Muscle of back (tissue), 3 donors: ENCODE measurements at regions not wholly inside any gene's neighbourhood (a gene's known extent, or its start where the extent isn't known, plus 50 kb on each side); places are given as distances from the start of the nearest gene placed in this dataset.
"Not testable (repeated sequence)": the region's sequence is repeated elsewhere in the genome, so short reads cannot be mapped to it uniquely, and the experiment has no call there.

Source experiments
- DNase-seq, 3 donors: peaks; one replicate each; pipeline versions ENCODE4 v3.0.0 to v3.0.0-alpha.2; 2013

DNA sequence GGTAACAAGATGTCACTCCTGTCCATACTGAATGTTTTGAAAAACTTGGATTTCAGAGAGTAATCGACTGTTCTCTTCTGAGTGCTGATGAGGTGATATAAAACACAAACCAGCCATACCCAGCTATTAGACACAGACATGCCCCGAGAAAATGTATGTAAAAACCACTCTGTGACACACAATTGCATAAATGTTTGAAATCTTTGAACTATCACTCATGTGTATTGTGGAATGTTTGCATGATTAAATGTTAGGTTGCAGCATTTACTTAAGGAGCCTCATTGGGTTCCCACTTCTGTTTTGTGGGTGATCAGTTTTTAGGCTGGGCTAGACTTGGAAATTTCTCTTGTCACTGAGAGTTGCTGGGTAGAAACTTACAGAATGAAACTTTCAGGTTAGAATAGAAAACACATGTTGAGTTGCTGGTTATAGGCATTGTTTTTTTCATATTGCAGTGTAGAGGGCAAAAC lies 270.4 kb upstream of the B3GALT2 start:
- no peak for DNase-seq

- no peak for DNase-seq
These were observed 265.2 kb upstream of the B3GALT2 start for GRCh38 chr1:193451606-193452005.

DNA sequence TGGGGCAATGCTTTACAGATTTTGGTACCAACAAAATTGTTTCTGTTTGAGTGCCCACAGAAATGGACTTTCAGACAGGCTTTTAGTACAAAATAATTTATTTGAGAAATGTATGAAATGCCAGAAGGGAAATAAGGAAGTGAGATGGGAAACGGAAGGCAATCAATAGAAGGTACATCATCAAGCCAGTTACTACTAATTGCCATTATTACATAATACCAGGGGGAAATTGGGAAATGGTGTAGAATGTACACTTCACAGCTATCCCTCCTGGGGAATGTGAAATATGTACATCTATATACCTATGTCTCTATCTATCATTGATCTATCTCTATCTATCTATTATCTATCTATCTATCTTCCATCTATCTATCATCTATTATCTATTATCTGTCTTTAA lies 264.6 kb upstream of the B3GALT2 start:
- no peak for DNase-seq

DNA sequence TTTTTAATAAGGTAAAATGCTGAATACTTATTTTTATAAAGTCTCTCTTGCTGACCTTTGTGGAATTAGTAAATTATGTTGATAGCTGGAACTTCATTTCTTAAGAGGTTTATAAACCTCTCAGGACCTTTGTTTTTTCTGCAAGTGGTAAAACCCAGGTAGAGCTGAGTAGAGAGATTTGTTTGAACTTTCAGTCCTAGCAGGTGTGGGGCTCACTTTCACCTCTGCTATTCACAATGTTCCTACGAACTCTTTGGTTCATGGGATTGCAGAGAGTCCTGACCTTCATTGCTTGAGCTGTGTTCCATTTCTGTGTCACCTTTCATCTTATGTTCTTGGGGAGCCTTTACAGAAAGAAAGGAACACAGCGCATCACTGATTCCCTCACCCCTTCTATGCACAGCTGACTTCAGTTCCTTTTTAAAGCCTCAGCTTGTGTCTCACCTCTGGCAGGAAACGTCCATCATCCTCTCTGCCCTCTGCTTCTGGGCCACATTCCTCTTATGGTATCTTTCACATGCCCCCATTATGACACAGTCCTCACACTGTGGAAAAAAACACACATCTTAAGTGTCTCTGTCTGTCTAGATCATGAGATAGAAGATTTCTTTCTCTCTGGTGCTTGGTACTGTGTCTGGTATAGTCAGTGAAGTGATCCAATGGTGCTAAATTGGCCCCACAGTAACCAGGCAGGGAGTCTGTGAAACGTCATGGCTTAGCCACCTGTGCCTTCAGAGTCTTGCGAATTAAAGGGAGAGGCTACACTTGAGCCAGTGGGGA lies 262.5 kb upstream of the B3GALT2 start:
- DNase-seq, result no peak

DNA sequence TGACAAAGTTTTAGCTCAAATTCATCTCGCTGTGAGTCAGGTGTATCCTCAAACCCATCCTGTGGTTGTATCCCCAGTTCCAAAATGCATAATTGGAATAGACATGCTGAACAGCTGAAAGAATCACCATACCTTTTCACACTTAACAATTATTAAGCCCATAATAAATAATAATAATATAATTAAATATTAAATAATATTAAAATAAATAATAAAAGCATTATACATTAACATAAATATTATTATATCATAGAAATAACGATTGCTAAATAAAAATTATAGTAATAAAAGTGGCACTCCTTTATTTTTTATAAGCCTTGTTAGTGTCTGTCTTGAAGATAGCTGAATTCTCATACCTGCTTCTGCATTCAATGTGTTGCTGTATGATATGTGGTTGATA lies 257.5 kb upstream of the B3GALT2 start:
- no peak for DNase-seq

GRCh38 chr1:193438771-193439170 lies 252.4 kb upstream of the B3GALT2 start:
- DNase-seq, result no peak

- no peak for DNase-seq
These were observed 251.9 kb upstream of the B3GALT2 start for GRCh38 chr1:193438312-193438711.

- DNase-seq, result no peak
These were observed 251.4 kb upstream of the B3GALT2 start for GRCh38 chr1:193437785-193438184.

DNA sequence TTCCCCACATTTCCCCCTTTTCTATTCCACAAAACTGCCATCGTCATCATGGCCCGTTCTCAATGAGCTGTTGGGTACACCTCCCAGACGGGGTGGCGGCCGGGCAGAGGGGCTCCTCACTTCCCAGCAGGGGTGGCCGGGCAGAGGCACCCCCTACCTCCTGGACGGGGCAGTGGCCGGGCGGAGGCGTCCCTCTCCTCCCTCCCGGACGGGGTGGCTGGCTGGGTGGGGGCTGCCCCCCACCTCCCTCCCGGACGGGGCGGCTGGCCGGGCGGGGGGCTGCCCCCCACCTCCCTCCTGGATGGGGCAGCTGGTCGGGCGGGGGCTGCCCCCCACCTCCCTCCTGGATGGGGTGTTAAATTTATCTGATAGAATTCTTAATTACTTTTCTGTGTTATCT lies 250.9 kb upstream of the B3GALT2 start:
- not testable (repeated sequence) for DNase-seq

- no peak for DNase-seq
These were observed 249.4 kb upstream of the B3GALT2 start for GRCh38 chr1:193435781-193436180.

- no peak for DNase-seq
These were observed 247.9 kb upstream of the B3GALT2 start for GRCh38 chr1:193434319-193434718.

DNA sequence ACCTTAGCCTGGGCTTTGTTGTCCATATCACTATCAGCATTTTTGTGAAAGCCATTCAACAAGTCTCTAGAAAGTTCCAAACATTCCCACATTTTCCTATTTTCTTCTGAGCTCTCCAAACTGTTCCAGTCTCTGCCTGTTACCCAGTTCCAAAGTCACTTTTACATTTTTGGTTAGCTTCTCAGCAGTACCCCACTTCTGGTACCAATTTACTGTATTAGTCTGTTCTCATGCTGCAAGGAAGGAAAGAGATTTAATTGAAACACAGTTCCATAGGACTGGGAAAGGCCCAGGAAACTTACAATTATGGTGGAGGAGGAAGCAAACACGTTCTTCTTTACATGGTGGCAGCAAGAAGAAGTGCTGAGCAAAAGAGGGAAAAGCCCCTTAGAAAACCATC lies 247.2 kb upstream of the B3GALT2 start:
- no peak for DNase-seq

- DNase-seq, result no peak
These were observed 246.7 kb upstream of the B3GALT2 start for GRCh38 chr1:193432979-193433587.

DNA sequence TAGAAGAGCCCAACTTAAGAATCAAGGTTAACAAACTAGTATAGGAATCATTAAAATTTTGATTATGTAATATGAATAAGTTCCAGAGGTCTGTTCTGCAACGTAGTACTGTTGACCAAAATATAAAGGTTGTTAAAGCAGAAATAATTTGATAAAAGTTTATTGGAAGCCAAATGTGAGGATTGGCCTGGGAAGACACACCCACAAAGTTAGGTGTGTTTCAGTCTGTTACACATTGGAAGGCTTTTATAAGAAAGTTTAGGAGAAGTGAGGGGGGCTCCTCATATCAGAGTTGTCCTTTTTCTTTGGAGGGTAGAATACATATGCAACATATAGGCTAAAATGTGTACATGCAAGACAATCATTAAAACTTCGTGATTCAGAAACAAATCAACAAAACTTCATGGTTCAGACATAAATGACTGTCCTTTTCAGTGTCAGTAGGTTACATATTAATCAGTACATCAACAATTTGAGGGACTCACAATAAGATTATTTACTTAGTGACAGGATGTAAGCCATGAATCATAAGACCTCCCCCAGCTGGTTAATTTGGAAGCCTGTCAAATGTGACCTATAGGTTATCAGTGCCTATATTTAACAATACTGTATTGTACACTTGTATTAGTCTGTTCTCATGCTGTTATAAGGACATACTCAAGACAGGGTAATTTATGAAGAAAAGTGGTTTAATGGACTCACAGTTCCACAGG lies 245.0 kb upstream of the B3GALT2 start:
- DNase-seq, result no peak

GRCh38 chr1:193427524-193427923 lies 241.1 kb upstream of the B3GALT2 start:
- DNase-seq, result no peak

DNA sequence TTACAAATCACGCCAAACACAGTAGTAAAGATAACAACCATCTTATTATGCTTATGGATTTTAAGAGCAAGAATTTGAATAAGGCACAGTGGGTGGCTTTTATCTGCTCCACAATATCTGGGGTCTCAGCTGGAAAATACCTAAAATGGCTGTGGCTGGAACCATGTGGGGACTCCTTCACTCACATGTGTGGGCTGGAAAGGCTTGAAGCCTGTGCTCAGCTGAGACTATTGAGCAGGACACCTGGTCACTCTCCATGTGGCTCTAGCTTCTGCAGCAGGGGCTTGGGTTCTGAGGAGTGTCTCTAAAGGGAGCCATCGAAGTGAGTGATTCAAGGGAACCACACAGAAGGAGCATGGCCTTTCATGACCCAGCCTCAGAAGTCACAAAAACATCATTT lies 239.6 kb upstream of the B3GALT2 start:
- DNase-seq, result no peak

DNA sequence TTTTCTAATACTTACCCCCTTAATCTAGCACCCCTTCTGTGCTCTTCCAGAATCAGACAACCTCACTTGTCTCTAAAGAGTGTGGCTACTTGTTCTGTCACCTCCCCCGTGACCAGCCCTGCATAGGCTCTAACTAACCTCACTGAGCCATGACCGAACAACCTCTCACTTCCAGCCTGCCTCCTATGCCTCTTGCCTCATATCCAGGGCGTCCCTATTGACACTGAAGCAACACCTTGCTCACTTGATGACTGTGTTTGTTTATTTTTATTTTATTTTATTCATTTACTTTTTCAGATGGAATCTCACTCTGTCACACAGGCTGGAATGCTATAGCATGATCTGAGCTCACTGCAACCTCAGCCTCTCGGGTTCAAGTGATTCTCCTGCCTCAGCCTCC lies 235.1 kb upstream of the B3GALT2 start:
- no peak for DNase-seq

DNA sequence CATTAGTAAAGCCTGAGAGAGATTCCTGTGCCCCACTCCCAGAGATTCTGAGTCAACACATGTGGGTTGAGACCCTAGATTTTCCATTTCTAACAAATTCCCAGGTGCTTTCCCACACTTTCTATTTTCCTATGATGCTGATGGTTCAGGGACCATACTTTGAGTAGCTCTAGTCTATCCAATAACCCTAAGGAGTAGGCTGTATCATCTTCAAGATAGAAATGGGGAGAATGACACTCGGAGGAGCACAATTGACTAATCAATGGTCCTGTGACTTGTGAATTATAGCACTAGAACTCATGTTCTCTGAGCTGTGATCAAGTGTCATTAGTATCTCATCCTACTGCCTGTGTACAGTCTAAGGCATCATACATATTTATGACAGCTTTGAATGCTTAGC lies 232.9 kb upstream of the B3GALT2 start:
- DNase-seq, result no peak

GRCh38 chr1:193418745-193419058 lies 232.3 kb upstream of the B3GALT2 start:
- no peak for DNase-seq

- DNase-seq, result peak in 2 of 3 donors; percentile 24 to 54
These were observed 231.7 kb upstream of the B3GALT2 start for GRCh38 chr1:193417945-193418744.

GRCh38 chr1:193417403-193417802 lies 231.0 kb upstream of the B3GALT2 start:
- no peak for DNase-seq
